ENCODE measurements at regions not wholly inside any gene's neighbourhood (a gene's known extent, or its start where the extent isn't known, plus 50 kb on each side); places are given as distances from the start of the nearest gene placed in this dataset.
A peak's percentile ranks its signal among the peaks of the same experiment; 100 is the strongest.

DNA sequence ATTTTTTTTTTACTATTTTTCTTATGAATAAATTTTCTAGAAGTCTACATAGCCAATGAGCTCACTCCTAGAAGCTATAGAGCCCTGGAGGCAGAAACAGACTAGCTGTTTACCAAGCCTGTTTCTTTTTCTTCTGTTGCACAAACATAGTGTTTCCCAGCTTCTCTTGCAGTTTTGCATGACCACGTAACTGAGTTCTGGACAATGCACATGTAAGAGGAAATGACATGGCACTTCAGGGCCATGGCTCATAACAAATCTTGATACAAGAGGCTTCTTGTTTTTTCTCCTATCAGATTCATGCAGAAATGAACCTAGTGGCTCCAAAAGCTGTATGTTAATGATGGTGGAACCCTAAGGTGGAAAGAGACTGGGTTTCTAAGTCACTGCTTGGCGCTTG, 127.4 kb downstream of the ZNF330 start:
- intact Hi-C loops (cut with DNase I) = no loop called here
- no peak for DNase-seq
- WGBS, 2 donors = 69 to 71% methylated on average over 2 of the region's 2 CpGs
- Histone ChIP-seq H3K9me3 (no peaks in the 10 kb centered on the region), H3K36me3 (replicated peaks in 1 of 2; ENCODE audit: insufficient read depth in 1 of 2, low read depth in 2 of 2) (no peaks in the 10 kb centered on the region), H3K4me3 (no peak overlapping the region), H3K27me3 (no peaks in the 10 kb centered on the region), H3K27ac (peak overlapping the region in 1 of 4 donors; percentile 29), H3K4me1 (peaks cover 15% of the 10 kb centered on the region)
- ATAC-seq = no peak
- no peak for TF ChIP-seq POLR2A (IDR thresholded peaks at IDR 0.05)
- TF ChIP-seq, protein P1, sequence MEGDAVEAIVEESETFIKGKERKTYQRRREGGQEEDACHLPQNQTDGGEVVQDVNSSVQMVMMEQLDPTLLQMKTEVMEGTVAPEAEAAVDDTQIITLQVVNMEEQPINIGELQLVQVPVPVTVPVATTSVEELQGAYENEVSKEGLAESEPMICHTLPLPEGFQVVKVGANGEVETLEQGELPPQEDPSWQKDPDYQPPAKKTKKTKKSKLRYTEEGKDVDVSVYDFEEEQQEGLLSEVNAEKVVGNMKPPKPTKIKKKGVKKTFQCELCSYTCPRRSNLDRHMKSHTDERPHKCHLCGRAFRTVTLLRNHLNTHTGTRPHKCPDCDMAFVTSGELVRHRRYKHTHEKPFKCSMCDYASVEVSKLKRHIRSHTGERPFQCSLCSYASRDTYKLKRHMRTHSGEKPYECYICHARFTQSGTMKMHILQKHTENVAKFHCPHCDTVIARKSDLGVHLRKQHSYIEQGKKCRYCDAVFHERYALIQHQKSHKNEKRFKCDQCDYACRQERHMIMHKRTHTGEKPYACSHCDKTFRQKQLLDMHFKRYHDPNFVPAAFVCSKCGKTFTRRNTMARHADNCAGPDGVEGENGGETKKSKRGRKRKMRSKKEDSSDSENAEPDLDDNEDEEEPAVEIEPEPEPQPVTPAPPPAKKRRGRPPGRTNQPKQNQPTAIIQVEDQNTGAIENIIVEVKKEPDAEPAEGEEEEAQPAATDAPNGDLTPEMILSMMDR (IDR thresholded peaks at IDR 0.05) = no peak

DNA sequence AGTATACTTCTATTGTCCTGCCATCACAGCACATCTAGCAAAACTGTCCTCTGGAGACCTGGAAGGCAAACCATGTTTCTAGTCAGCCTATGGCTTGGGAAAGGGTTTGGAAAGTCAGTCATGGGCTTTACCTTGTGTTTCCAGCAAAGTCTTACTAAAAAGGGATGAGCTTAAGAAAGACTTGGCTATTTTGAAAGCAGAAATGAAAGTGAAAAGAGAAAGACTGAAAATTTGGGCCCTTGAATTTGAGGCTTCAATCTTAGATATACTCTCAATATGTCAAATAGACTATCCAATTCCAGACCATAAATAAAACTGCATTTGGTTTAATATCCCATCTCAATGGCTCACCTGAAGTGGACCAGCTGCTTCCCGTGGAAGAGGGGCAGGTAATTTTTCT, 127.9 kb downstream of the ZNF330 start:
- Histone ChIP-seq H3K9me3 (no peaks in the 10 kb centered on the region), H3K27me3 (no peaks in the 10 kb centered on the region), H3K4me1 (peaks cover 15% of the 10 kb centered on the region), H3K27ac (peak overlapping the region in 1 of 4 donors; percentile 29), H3K4me3 (no peak overlapping the region), H3K36me3 (replicated peaks in 1 of 2; ENCODE audit: insufficient read depth in 1 of 2, low read depth in 2 of 2) (no peaks in the 10 kb centered on the region)
- DNase-seq (no peak), ATAC-seq (no peak)
- intact Hi-C loops (cut with DNase I) = no loop called here
- TF ChIP-seq POLR2A (IDR thresholded peaks at IDR 0.05) = no peak
- TF ChIP-seq, protein P1 (IDR thresholded peaks at IDR 0.05) = no peak
- 33% methylated on average over 1 of the region's 1 CpG for WGBS, 2 donors

DNA sequence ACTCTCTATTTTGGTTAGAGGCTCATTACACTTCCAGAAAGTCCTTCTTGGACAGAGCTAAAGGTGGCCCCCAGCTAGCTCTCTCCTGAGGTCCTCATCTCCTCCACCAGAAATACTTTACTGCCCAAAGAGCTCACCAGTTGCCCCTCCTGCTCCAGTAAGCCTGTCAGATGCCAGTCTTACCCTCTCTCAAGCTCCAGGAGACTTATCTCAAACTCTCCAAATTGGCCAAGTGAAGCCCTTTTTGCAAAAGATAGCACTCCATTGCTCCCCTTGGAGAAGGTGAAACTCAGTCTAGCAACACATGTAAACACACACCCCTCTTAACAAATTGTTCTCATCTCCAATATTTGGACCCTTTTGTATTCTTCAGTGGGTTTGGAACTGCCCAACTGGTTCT, 128.5 kb downstream of the ZNF330 start:
- DNase-seq = no peak
- ATAC-seq = no peak
- peaks cover 15% of the 10 kb centered on the region for H3K4me1 ChIP-seq
- no peaks in the 10 kb centered on the region for H3K27me3 ChIP-seq
- no peaks in the 10 kb centered on the region for H3K9me3 ChIP-seq
- TF ChIP-seq, protein P1 (IDR thresholded peaks at IDR 0.05) = no peak
- TF ChIP-seq POLR2A (IDR thresholded peaks at IDR 0.05) = no peak
- no peak overlapping the region for H3K4me3 ChIP-seq
- intact Hi-C loops (cut with DNase I) = no loop called here
- H3K36me3 ChIP-seq (replicated peaks in 1 of 2; ENCODE audit: insufficient read depth in 1 of 2, low read depth in 2 of 2) = no peaks in the 10 kb centered on the region
- no peak overlapping the region for H3K27ac ChIP-seq

DNA sequence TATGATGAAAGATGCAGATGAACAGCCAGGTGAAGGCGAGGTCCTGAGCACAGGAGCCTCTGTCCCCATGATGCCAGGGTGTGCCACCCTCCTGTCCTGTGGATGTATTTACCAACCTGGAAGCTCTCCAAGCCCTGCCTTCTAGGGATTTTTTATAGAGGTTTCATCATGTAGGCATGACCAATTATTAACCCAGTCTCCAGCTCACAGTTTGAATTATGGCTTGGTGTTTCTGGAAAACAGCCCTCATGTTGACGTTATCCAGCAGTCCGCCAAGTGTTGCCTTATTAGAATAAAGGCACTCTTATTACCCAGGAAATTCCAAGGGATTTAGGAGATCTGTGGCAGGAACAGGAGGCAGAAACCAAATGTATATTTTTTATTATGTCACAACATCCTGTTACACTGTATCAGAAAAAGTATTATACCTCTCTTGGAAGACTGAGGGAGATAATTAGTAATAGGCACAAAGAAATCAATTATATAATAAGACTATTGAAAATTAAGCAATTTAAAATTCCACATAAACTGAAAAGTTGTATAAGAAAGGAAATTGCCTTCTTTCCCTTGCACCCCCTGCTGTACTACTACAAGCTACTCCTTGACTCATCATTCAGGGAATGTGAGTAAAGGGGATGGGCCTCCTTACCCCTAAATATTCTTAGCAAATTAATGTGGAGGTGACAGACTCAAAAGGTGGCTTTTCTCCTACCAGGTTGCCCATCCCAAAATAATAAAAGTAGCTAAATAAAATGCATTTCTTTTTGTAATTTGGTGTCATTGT, 129.6 kb downstream of the ZNF330 start:
- intact Hi-C loops (cut with DNase I) = no loop called here
- ATAC-seq = peak; percentile 94
- Histone ChIP-seq H3K9me3 (no peaks in the 10 kb centered on the region), H3K36me3 (replicated peaks in 1 of 2; ENCODE audit: insufficient read depth in 1 of 2, low read depth in 2 of 2) (no peaks in the 10 kb centered on the region), H3K4me1 (peaks cover 15% of the 10 kb centered on the region), H3K27ac (peak overlapping the region in 3 of 4 donors; percentile 25 to 55 (median 31)), H3K4me3 (no peak overlapping the region), H3K27me3 (no peaks in the 10 kb centered on the region)
- DNase-seq = peak; percentile 72 to 89 (median 86)
- TF ChIP-seq, protein P1 (IDR thresholded peaks at IDR 0.05) = no peak
- TF ChIP-seq POLR2A (IDR thresholded peaks at IDR 0.05) = no peak
- WGBS, 2 donors = 19 to 24% methylated on average over 3 of the region's 3 CpGs

DNA sequence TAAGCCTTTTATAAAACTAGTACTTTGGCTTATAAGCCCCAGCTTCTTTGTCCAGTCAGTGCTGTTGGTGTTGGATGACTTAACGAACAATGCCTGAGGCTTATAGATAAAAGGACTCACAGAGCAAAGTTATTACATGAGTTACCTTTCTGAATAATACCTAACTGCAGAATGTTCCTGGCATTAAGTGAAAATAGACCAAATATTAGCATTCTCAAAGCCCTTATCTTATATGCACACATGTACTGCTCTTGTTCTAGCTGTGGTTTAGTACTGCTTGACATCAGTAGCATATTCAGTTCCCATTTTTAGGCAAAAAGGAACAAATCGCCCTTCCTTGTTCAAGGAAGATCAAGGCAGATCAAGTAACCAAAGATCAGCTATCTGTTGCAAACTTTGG, 131.6 kb downstream of the ZNF330 start:
- Histone ChIP-seq H3K27me3 (no peaks in the 10 kb centered on the region), H3K27ac (no peak overlapping the region), H3K4me3 (no peak overlapping the region), H3K4me1 (peaks cover 15% of the 10 kb centered on the region), H3K36me3 (replicated peaks in 1 of 2; ENCODE audit: insufficient read depth in 1 of 2, low read depth in 2 of 2) (no peaks in the 10 kb centered on the region), H3K9me3 (no peaks in the 10 kb centered on the region)
- ATAC-seq (no peak), DNase-seq (no peak)
- intact Hi-C loops (cut with DNase I) = no loop called here
- WGBS, 2 donors = 65 to 66% methylated on average over 2 of the region's 2 CpGs
- TF ChIP-seq, protein P1 (IDR thresholded peaks at IDR 0.05) = no peak

Data from body of pancreas (tissue), 4 donors.